HG02938 (cell line): ENCODE measurements at regions not wholly inside any gene's neighbourhood (a gene's known extent, or its start where the extent isn't known, plus 50 kb on each side); places are given as distances from the start of the nearest gene placed in this dataset.
A peak's percentile ranks its signal among the peaks of the same experiment; 100 is the strongest.

ENCODE experiments used
- ATAC-seq: cut with Tn5 transposase; IDR thresholded peaks from one replicate; pipeline ENCODE4 v1.9.1; 2021; ENCODE audit warnings: mild to moderate bottlenecking, moderate library complexity; ENCODE audit not compliant: unreplicated experiment

- ATAC-seq, result no peak
These were observed 83.1 kb upstream of the S1PR1 start for GRCh38 chr1:101153692-101154091.

GRCh38 chr1:101152633-101153032 is 84.2 kb upstream of the S1PR1 start:
- no peak for ATAC-seq

GRCh38 chr1:101151286-101151685 is 85.5 kb upstream of the S1PR1 start:
- ATAC-seq, result no peak

GRCh38 chr1:101150670-101151069 is 86.1 kb upstream of the S1PR1 start:
- ATAC-seq, result no peak

GRCh38 chr1:101150266-101150665 is 86.6 kb upstream of the S1PR1 start:
- no peak for ATAC-seq

- ATAC-seq, result no peak
These were observed 87.8 kb upstream of the S1PR1 start for GRCh38 chr1:101148980-101149379.

GRCh38 chr1:101147381-101147780 is 89.4 kb upstream of the S1PR1 start:
- ATAC-seq, result no peak

- ATAC-seq, result no peak
These were observed 91.4 kb upstream of the S1PR1 start for GRCh38 chr1:101145449-101145820.

- no peak for ATAC-seq
These were observed 92.0 kb upstream of the S1PR1 start for GRCh38 chr1:101144671-101145448.

GRCh38 chr1:101142244-101142643 is 94.6 kb upstream of the S1PR1 start:
- ATAC-seq, result no peak

- no peak for ATAC-seq
These were observed 95.4 kb upstream of the S1PR1 start for GRCh38 chr1:101141376-101141775.

- no peak for ATAC-seq
These were observed 96.7 kb upstream of the S1PR1 start for GRCh38 chr1:101139821-101140718.

- ATAC-seq, result no peak
These were observed 97.7 kb upstream of the S1PR1 start for GRCh38 chr1:101139130-101139529.

GRCh38 chr1:101137144-101138126 is 99.4 kb upstream of the S1PR1 start:
- ATAC-seq, result peak; percentile 48

GRCh38 chr1:101136739-101137138 is 100.1 kb upstream of the S1PR1 start:
- ATAC-seq, result peak; percentile 64

GRCh38 chr1:101136271-101136670 is 100.5 kb upstream of the S1PR1 start:
- no peak for ATAC-seq

- ATAC-seq, result no peak
These were observed 101.3 kb upstream of the S1PR1 start for GRCh38 chr1:101135526-101135925.

- no peak for ATAC-seq
These were observed 105.5 kb upstream of the S1PR1 start for GRCh38 chr1:101131239-101131843.

- ATAC-seq, result no peak
These were observed 105.1 kb upstream of the DPH5 start for GRCh38 chr1:101130673-101131072.

- no peak for ATAC-seq
These were observed 103.3 kb upstream of the DPH5 start for GRCh38 chr1:101128846-101129245.
